Myocyte (in vitro differentiated cells): ENCODE measurements at regions not wholly inside any gene's neighbourhood (a gene's known extent, or its start where the extent isn't known, plus 50 kb on each side); places are given as distances from the start of the nearest gene placed in this dataset.

Experiments used
- DNase-seq: peaks from one replicate; pipeline ENCODE4 v3.0.0-alpha.2; 2012; ENCODE audit warnings: low read depth

- DNase-seq = no peak
These were observed 388.0 kb downstream of the LMO7 start for GRCh38 chr13:76024151-76024550.

GRCh38 chr13:76023652-76024051 lies 387.5 kb downstream of the LMO7 start:
- DNase-seq = no peak

GRCh38 chr13:76020421-76020955 lies 384.4 kb downstream of the LMO7 start:
- no peak for DNase-seq

DNA sequence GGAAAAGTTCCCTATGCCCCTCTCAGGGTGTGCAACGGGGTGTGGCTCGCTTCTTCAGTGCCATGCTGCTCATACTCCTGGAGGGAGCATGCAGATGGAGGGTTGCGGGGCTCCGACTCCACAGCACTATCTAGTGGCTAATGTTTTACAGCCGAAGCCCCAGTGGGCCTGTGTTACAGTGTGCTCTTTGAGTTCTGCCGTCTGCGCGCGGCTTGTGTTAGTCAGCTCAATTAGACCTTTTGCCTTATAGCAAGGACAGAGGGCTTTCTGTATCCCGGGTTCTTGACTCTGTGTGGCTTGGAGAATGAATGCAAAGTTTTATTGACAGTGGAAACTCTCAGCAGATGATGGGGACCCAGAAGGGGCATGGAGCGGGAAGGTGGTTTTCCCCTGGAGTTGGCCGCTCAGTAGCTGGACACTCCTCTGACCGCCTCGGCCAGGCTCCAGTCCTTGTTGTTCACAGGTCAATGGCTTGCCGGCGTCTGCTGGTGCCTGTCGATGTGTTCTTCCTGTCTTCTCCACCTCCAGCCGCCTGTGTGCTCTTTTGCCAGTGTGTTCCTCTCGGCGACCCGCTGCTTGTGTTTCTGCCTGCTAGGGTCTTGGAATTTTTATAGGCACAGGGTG lies 383.4 kb downstream of the LMO7 start:
- no peak for DNase-seq

GRCh38 chr13:76017861-76018556 lies 381.9 kb downstream of the LMO7 start:
- no peak for DNase-seq

DNA sequence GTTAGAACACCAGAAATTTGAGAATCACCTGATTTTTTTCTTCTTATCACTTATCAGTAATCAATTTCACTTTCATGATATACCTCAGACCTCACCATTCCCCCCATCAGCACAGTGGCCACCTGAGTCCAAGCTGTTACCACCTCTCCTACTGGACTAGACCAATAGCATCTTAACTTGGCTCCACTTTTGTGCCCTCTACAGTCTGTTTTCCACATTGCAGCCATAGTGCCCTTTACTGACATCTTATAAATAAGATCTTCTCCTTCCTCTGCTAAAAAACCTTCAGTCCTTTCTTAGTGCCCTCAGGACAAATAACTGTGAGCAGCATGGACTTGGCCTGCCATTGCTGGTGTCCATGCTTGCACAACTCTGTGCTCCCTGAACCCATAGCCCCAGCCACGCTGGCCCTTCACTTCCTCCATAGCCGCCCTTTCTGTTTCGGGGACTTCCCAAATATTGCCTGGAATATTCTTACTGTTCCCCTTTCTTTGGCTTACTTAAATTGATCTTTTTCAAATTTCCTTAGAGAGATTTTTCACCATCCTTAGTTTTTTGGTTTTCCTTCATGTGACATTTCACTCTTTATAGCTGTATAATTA lies 380.8 kb downstream of the LMO7 start:
- DNase-seq = peak; percentile 31

GRCh38 chr13:76014406-76015318 lies 378.5 kb downstream of the LMO7 start:
- DNase-seq = peak; percentile 82

- DNase-seq = peak; percentile 21
These were observed 376.1 kb downstream of the LMO7 start for GRCh38 chr13:76012091-76012721.

- DNase-seq = peak; percentile 62
These were observed 373.2 kb downstream of the LMO7 start for GRCh38 chr13:76009267-76009890.

- DNase-seq = no peak
These were observed 368.3 kb downstream of the LMO7 start for GRCh38 chr13:76004416-76004815.

DNA sequence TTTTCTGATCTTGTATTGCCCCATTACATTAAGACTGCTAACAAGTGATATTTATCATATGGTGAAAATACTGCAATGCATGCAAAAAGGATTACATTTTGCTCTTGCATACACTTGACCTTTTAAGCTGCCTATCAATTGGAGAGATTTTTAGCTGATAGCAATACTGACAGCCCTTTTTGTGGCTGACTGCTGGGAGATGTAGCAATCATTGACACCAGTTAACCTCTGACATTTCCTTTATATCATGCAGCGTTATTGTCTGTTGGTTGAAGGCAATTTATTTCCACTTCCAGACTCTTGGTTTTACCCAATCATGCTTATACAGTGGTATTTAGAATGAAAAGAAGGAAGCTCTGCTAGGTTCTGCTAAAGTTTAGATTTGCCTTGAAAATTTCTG lies 364.0 kb downstream of the LMO7 start:
- no peak for DNase-seq

DNA sequence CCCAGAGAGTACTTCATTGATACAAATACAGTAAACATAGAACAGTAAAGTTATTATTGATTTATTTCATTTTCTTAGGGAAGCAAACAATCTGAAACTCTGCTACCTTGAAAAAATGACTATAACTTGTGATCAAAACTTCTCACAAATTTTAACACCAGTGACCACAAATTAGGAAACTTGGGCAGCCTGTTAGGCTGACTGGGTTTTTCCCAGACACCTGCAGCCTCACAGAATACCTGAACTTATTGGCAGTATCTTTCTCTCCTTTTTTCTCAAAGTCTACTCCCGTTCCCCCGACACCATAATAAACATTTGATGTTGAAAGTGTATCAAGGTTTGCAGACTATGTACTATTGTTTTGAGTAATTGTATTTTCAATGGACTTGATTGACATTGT lies 360.5 kb downstream of the LMO7 start:
- no peak for DNase-seq

DNA sequence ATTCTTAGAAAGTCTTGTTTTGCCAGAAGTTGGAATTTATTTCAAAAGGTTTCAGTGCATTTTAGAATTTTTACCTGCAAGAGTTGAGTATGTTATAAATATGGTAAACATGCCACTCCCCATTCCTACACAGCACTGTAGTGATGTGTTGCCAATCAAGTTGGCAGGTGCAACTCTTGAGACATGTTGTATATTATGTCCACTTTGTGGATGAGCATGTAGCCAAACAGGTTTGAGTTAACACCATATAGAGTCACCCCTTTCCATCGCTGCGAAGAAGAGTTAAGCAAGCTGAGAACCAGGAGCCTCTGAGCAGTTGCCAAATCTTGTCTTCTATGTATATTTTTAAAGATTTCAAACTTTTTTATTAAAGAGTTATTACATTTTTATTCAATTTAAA lies 359.8 kb downstream of the LMO7 start:
- no peak for DNase-seq

DNA sequence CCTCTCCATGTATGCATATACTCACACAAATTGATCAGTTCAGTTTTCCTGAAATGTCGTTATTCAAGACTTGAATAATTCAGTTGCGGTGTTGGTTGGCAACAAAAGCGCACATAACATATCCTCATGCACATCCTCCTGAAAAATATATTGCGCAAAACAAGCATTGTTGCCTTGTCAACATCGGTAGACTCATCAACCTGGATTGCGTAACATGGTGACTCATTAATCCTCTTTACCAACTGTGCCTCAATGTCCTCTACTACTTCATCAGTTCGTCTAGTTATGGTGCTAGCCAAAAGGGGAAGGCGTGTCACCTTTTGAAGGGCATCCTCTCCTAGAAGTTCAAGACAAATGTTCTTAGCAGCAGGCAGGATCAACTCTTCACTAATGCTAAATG lies 357.7 kb downstream of the LMO7 start:
- no peak for DNase-seq

- DNase-seq = peak; percentile 66
These were observed 357.1 kb downstream of the LMO7 start for GRCh38 chr13:75993241-75993640.

- no peak for DNase-seq
These were observed 350.7 kb downstream of the LMO7 start for GRCh38 chr13:75986818-75987217.

- no peak for DNase-seq
These were observed 349.0 kb downstream of the LMO7 start for GRCh38 chr13:75985132-75985531.

DNA sequence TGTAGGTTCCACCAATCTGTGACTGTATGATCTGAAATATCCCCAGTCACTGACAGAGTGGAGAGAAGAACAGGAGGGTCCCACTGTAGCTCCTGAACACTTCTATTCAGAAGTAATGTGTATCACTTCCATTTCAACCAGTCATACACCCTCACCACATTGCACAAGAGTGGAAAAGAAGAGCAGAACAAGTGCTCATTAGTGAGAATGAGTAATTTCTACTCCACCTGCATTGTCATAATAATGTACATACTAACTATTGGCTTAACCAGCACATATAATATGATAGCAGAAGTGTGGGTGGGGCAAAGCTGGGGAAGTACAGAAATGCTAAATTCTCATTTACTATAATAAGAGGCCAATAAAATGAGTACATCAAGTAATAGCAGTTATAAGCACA lies 342.7 kb downstream of the LMO7 start:
- no peak for DNase-seq

- no peak for DNase-seq
These were observed 332.1 kb downstream of the LMO7 start for GRCh38 chr13:75968103-75968838.

DNA sequence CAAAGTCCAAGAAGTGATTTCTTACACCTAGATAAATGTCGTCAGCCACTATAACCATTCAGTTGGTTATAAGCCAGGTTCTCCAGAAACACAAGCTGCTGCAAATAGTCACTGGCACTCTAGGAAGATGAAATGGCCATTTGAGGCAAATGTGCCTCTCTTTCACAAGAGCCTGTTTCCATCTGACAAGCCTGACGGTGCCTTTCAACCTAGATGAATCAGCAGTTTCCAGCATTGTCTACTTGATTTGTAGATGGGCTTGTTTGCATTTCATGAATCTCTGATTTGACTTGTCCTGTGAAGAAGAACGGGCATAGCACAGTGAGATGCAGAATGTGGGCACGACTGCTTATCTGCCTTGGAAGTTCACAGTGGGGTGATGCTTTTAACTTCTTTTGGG lies 327.2 kb downstream of the LMO7 start:
- DNase-seq = no peak
